Heart left ventricle (tissue), 16 donors: ENCODE measurements at regions not wholly inside any gene's neighbourhood (a gene's known extent, or its start where the extent isn't known, plus 50 kb on each side); places are given as distances from the start of the nearest gene placed in this dataset.

Experiments used
- ATAC-seq, 4 donors: fragments of 200-7000 bp; cut with Tn5 transposase; one replicate each; pipeline ENCODE4 v1.9.1; 2020 to 2022; ENCODE audit warnings: moderate library complexity in 4 of 4, mild to moderate bottlenecking in 3 of 4, moderate number of reproducible peaks in 1 of 4
- DNase-seq, 5 donors: peaks; one replicate each; pipeline ENCODE4 v3.0.0-alpha.2; 2020
- H3K27ac ChIP-seq, 12 donors: fragments of 200-600 bp; sonication (generic) in 4 of 12; one replicate each; pipeline versions ENCODE4 v1.5.0 to v1.8.0; 2016 to 2022; ENCODE audit warnings: mild to moderate bottlenecking in 2 of 12
- H3K27me3 ChIP-seq, 9 donors: fragments of 200-600 bp; sonication (generic) in 2 of 9; one replicate each; pipeline versions ENCODE4 v1.5.1 to v1.8.0; 2016 to 2022; ENCODE audit warnings: mild to moderate bottlenecking in 3 of 9
- H3K36me3 ChIP-seq, 9 donors: fragments of 200-600 bp; sonication (generic) in 2 of 9; one replicate each; pipeline versions ENCODE4 v1.5.0 to v1.8.0; 2018 to 2022; ENCODE audit warnings: mild to moderate bottlenecking in 2 of 9
- H3K4me1 ChIP-seq, 12 donors: fragments of 200-600 bp; sonication (generic) in 4 of 12; one replicate each; pipeline versions ENCODE4 v1.5.0 to v1.8.0; 2016 to 2022; ENCODE audit warnings: mild to moderate bottlenecking in 3 of 12
- H3K4me3 ChIP-seq, 12 donors: fragments of 200-600 bp; sonication (generic) in 4 of 12; one replicate each; pipeline versions ENCODE4 v1.5.0 to v1.8.0; 2017 to 2022; ENCODE audit warnings: mild to moderate bottlenecking in 9 of 12, moderate library complexity in 4 of 12
- H3K9me3 ChIP-seq, 12 donors: fragments of 200-600 bp; sonication (generic) in 4 of 12; one replicate each; pipeline versions ENCODE4 v1.5.0 to v1.8.0; 2016 to 2022; ENCODE audit warnings: mild to moderate bottlenecking in 1 of 12
- POLR2A ChIP-seq, 2 donors: fragments of 450-650 bp; IDR thresholded peaks; one replicate each; pipeline ENCODE4 v1.6.1; 2017; ENCODE audit warnings: antibody characterized with exemption in 2 of 2, mild to moderate bottlenecking in 2 of 2, moderate library complexity in 2 of 2
- WGBS, 4 donors: extraction: QIAGEN DNeasy Blood & Tissue Kit in 2 of 4; methylation state at CpG; one replicate each; pipeline versions ENCODE4 v1.1.5 to v1.1.7; 2013 to 2018; 5-methylcytosine and 5-hydroxymethylcytosine counted together
- intact Hi-C, 10 donors: fragments of 100-400 bp; cut with DNase I; formaldehyde crosslinking; loops; one replicate each; pipeline versions ENCODE4 v1.11.1 to v1.14.2; 2022
- TF ChIP-seq, protein P1 (sequence below), 12 donors: fragments of 200-600 bp; sonication (generic) in 4 of 12; IDR thresholded peaks; one replicate each; pipeline versions ENCODE4 v1.5.0 to v1.8.0; 2018 to 2022; ENCODE audit warnings: antibody characterized with exemption in 12 of 12, mild to moderate bottlenecking in 5 of 12
- donor health status: ischemic (EF 13 %, LVEDD 7.1; RV severe dilation, severe dysfunction).
- donor health status: healthy with polysubstance abuse.
- donor health status: DM: no; HTN: yes; CAD: no.
- donor health status: DM: no; HTN: no; CAD: no.
- donor health status: ischemic (EF 25% LVEDD 6.9; RV normal size, moderate dysfunction).
- donor health status: ischemic (EF 25% LVEDD 5.7; RV mildly dilated, moderate dysfunction).
- donor health status: healthy.
- donor health status: DM: yes; HTN: yes; CAD: no.
- donor health status: ischemic (EF 35%, LVEDD 5.7; RV mildly dilated, moderate dysfunction).
- donor health status: nonischemic (EF 11% LVEDD 7.7; RV severe dilation, severe dysfunction).
- donor health status: DM: yes; HTN: yes; CAD: no.
- donor health status: PGD.
- donor health status: ischemic (EF 29% LVEDD 5.4; RV normal size, mild dysfunction).
- donor health status: nonischemic (EF 23%, LVEDD 6.1; RV moderate dilation, normal function).

DNA sequence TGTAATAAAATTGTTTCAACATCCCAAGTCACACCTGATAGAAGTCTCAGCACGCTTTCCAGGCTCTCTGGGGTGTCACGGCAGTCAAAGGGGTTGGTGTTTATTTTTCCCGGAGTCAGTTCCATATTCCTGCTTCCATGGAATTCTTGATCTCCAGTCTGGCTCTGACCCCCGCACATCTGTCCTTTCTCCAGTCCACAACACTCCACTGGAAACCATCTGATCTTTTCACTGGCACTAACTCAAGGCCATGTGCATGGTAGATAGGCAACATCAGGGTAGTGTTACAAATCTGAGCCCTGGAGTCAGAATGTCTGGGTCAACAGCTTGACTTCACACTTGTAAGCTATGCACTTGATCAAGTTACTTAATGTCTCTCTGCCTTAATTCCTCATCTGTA lies 176.2 kb downstream of the WDR11 start:
- H3K27ac ChIP-seq: peak overlapping the region in 1 of 12 donors; percentile 22
- no peak for DNase-seq
- intact Hi-C loops: no loop called here
- H3K4me3 ChIP-seq: no peak overlapping the region
- peak in 1 of 4 donors; percentile 9 for ATAC-seq
- H3K36me3 ChIP-seq: no peaks in the 10 kb centered on the region
- H3K9me3 ChIP-seq: no peaks in the 10 kb centered on the region
- TF ChIP-seq, protein P1, sequence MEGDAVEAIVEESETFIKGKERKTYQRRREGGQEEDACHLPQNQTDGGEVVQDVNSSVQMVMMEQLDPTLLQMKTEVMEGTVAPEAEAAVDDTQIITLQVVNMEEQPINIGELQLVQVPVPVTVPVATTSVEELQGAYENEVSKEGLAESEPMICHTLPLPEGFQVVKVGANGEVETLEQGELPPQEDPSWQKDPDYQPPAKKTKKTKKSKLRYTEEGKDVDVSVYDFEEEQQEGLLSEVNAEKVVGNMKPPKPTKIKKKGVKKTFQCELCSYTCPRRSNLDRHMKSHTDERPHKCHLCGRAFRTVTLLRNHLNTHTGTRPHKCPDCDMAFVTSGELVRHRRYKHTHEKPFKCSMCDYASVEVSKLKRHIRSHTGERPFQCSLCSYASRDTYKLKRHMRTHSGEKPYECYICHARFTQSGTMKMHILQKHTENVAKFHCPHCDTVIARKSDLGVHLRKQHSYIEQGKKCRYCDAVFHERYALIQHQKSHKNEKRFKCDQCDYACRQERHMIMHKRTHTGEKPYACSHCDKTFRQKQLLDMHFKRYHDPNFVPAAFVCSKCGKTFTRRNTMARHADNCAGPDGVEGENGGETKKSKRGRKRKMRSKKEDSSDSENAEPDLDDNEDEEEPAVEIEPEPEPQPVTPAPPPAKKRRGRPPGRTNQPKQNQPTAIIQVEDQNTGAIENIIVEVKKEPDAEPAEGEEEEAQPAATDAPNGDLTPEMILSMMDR (IDR thresholded peaks at IDR 0.05): no peak
- no peak for TF ChIP-seq POLR2A (IDR thresholded peaks at IDR 0.05)
- 34 to 51% (median 47%) methylated on average over 4 of the region's 4 CpGs for whole genome bisulfite sequencing, 4 donors
- H3K27me3 ChIP-seq: peaks cover 0 to 8% (median 0%) of the 10 kb centered on the region in 9 donors
- no peaks in the 10 kb centered on the region for H3K4me1 ChIP-seq

DNA sequence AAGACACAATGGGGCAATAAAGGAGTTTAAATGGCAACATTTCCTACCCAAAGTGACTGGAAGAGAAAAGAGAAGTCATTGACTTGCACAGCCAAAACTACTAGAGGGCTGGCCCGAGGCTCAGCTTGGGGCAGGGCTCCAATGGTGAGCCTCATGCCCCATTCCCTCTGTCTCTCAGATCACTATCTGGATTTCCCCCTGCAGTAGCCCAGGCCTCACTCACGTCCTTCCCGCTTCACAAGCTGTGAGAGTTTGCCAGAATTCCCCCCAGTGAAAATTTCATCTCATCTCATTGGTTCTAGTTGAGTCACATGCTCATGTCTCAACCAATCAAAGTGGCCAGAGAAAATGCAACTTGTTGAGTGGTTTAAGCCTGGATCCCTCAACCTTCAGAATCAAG lies 181.3 kb downstream of the WDR11 start:
- WGBS, 4 donors: 59 to 73% (median 70%) methylated on average over 3 of the region's 3 CpGs
- ATAC-seq (no peak), DNase-seq (no peak)
- Histone ChIP-seq H3K4me3 (no peak overlapping the region), H3K27ac (peak overlapping the region in 1 of 12 donors; percentile 34), H3K4me1 (peaks cover 0 to 6% (median 0%) of the 10 kb centered on the region in 12 donors), H3K9me3 (no peaks in the 10 kb centered on the region), H3K36me3 (no peaks in the 10 kb centered on the region), H3K27me3 (peaks cover 0 to 10% (median 0%) of the 10 kb centered on the region in 9 donors)
- intact Hi-C loops: no loop called here
- no peak for TF ChIP-seq POLR2A (IDR thresholded peaks at IDR 0.05)
- TF ChIP-seq, protein P1 (IDR thresholded peaks at IDR 0.05): no peak

DNA sequence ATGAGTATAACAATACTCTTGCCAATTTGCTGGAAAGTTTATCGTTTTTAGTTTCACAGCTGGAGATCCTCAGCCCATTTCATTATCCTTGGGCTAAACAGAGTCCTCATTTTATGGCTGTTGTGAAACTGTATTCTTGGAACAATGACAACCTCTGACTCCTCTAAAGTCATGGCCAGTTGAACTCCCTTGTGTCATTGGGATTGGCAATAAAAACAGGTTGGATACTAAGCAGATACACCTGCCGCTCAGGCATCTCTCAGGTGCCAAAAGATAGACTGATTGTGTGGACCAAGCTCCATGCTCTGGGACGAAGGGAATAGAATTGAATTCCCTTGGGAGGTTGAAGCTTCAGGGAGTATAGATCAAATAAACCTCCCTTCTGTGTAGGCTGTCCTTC lies 182.2 kb downstream of the WDR11 start:
- Histone ChIP-seq H3K36me3 (no peaks in the 10 kb centered on the region), H3K27me3 (peaks cover 0 to 10% (median 0%) of the 10 kb centered on the region in 9 donors), H3K4me3 (no peak overlapping the region), H3K9me3 (no peaks in the 10 kb centered on the region), H3K27ac (peak overlapping the region in 1 of 12 donors; percentile 38), H3K4me1 (peaks cover 0 to 6% (median 0%) of the 10 kb centered on the region in 12 donors)
- intact Hi-C loops: no loop called here
- 55 to 61% (median 59%) methylated on average over 3 of the region's 3 CpGs for WGBS, 4 donors
- DNase-seq (no peak), ATAC-seq (peak in 2 of 4 donors; percentile 61 to 75)
- no peak for TF ChIP-seq POLR2A (IDR thresholded peaks at IDR 0.05)
- TF ChIP-seq, protein P1 (IDR thresholded peaks at IDR 0.05): no peak

DNA sequence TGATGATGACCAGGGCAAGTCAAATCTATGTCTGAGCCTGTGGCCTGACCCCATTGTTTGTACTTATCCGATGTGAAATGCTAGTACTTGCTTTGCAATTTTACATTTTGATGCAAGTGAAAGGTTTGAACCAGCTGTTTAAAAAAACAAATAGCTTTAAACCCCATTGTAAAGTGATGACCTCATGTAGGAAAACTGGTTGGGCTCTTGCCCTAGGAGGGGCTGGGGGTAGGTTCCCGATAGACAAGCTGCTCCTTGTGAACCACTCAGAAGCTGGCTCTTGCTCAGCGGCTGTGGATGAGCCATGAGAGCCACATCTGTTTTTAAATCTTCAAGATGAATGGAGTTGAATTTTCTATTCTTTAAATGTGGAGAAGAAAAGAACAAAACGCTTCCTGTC lies 185.3 kb downstream of the WDR11 start:
- peak in 1 of 4 donors; percentile 74 for ATAC-seq
- peaks cover 0 to 10% (median 0%) of the 10 kb centered on the region in 9 donors for H3K27me3 ChIP-seq
- peak overlapping the region in 1 of 12 donors; percentile 14 for H3K27ac ChIP-seq
- no peak for TF ChIP-seq POLR2A (IDR thresholded peaks at IDR 0.05)
- no peak overlapping the region for H3K4me3 ChIP-seq
- WGBS, 4 donors: 36 to 55% (median 41%) methylated on average over 4 of the region's 4 CpGs
- intact Hi-C loops: no loop called here
- H3K36me3 ChIP-seq: no peaks in the 10 kb centered on the region
- H3K4me1 ChIP-seq: peaks cover 0 to 6% (median 0%) of the 10 kb centered on the region in 12 donors
- H3K9me3 ChIP-seq: no peaks in the 10 kb centered on the region
- peak in 1 of 5 donors; percentile 38 for DNase-seq

DNA sequence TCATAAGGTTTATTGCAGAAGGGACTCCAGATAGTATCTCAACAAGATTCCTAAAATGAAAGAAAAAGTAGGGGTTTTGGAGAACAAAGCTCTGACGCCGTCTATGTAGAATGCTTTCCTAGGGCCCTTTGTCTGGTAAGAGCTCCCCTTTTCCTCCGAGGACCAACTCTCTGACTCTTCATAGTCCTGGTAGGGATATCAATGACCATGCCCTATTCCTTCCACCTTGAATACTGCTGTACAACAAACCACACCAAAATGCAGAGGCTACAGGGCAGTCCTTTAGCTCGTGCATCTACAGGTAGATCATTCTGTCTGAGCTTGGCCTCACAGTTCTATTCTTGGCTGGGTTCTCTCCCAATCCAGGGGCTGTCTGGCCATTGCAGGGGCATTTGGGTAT lies 190.3 kb downstream of the WDR11 start:
- TF ChIP-seq POLR2A (IDR thresholded peaks at IDR 0.05): no peak
- TF ChIP-seq, protein P1 (IDR thresholded peaks at IDR 0.05): no peak
- WGBS, 4 donors: 81 to 86% (median 82%) methylated on average over 4 of the region's 4 CpGs
- H3K27me3 ChIP-seq: peaks cover 0 to 16% (median 0%) of the 10 kb centered on the region in 9 donors
- H3K4me3 ChIP-seq: no peak overlapping the region
- no peaks in the 10 kb centered on the region for H3K36me3 ChIP-seq
- H3K27ac ChIP-seq: no peak overlapping the region
- no peak for ATAC-seq
- no peak for DNase-seq
- H3K9me3 ChIP-seq: no peaks in the 10 kb centered on the region
- intact Hi-C loops: no loop called here
- H3K4me1 ChIP-seq: peaks cover 0 to 2% (median 0%) of the 10 kb centered on the region in 12 donors
